ENCODE measurements at regions not wholly inside any gene's neighbourhood (a gene's known extent, or its start where the extent isn't known, plus 50 kb on each side); places are given as distances from the start of the nearest gene placed in this dataset.
A peak's percentile ranks its signal among the peaks of the same experiment; 100 is the strongest.
"Not testable (repeated sequence)": the region's sequence is repeated elsewhere in the genome, so short reads cannot be mapped to it uniquely, and the experiment has no call there.

- DNase-seq (ENCODE audit: low spot score): no peak
These were observed 175.8 kb upstream of the NPY2R start for GRCh38 chr4:155032521-155033229.

- no peak for DNase-seq (ENCODE audit: low spot score)
These were observed 174.8 kb upstream of the NPY2R start for GRCh38 chr4:155033604-155034003.

GRCh38 chr4:155037031-155037430 lies 171.4 kb upstream of the NPY2R start:
- no peak for DNase-seq (ENCODE audit: low spot score)

GRCh38 chr4:155038459-155038858 lies 170.0 kb upstream of the NPY2R start:
- no peak for DNase-seq (ENCODE audit: low spot score)

GRCh38 chr4:155039162-155039561 lies 169.3 kb upstream of the NPY2R start:
- DNase-seq (ENCODE audit: low spot score): no peak

- no peak for DNase-seq (ENCODE audit: low spot score)
These were observed 168.4 kb upstream of the NPY2R start for GRCh38 chr4:155040031-155040430.

GRCh38 chr4:155042014-155042413 lies 166.4 kb upstream of the NPY2R start:
- DNase-seq (ENCODE audit: low spot score): no peak

- DNase-seq (ENCODE audit: low spot score): not testable (repeated sequence)
These were observed 164.2 kb upstream of the NPY2R start for GRCh38 chr4:155044251-155044650.

- DNase-seq (ENCODE audit: low spot score): no peak
These were observed 160.7 kb upstream of the NPY2R start for GRCh38 chr4:155047755-155048154.

GRCh38 chr4:155054042-155054441 lies 154.4 kb upstream of the NPY2R start:
- not testable (repeated sequence) for DNase-seq (ENCODE audit: low spot score)

- no peak for DNase-seq (ENCODE audit: low spot score)
These were observed 148.0 kb upstream of the NPY2R start for GRCh38 chr4:155060419-155060818.

GRCh38 chr4:155060873-155061272 lies 147.6 kb upstream of the NPY2R start:
- DNase-seq (ENCODE audit: low spot score): no peak

GRCh38 chr4:155062948-155063347 lies 145.5 kb upstream of the NPY2R start:
- DNase-seq (ENCODE audit: low spot score): no peak

GRCh38 chr4:155064934-155065333 lies 143.5 kb upstream of the NPY2R start:
- DNase-seq (ENCODE audit: low spot score): not testable (repeated sequence)

- DNase-seq (ENCODE audit: low spot score): no peak
These were observed 141.6 kb upstream of the NPY2R start for GRCh38 chr4:155066871-155067270.

GRCh38 chr4:155071962-155072361 lies 136.5 kb upstream of the NPY2R start:
- DNase-seq (ENCODE audit: low spot score): no peak

GRCh38 chr4:155072417-155072816 lies 136.0 kb upstream of the NPY2R start:
- no peak for DNase-seq (ENCODE audit: low spot score)

GRCh38 chr4:155073852-155074251 lies 134.6 kb upstream of the NPY2R start:
- no peak for DNase-seq (ENCODE audit: low spot score)

GRCh38 chr4:155076256-155076785 lies 132.1 kb upstream of the NPY2R start:
- no peak for DNase-seq (ENCODE audit: low spot score)

GRCh38 chr4:155077452-155078229 lies 130.8 kb upstream of the NPY2R start:
- no peak for DNase-seq (ENCODE audit: low spot score)

GRCh38 chr4:155079871-155080270 lies 128.6 kb upstream of the NPY2R start:
- DNase-seq (ENCODE audit: low spot score): peak; percentile 7

- DNase-seq (ENCODE audit: low spot score): no peak
These were observed 127.2 kb upstream of the NPY2R start for GRCh38 chr4:155081222-155081621.

- DNase-seq (ENCODE audit: low spot score): no peak
These were observed 122.4 kb upstream of the NPY2R start for GRCh38 chr4:155085843-155086530.
